ENCODE measurements at regions not wholly inside any gene's neighbourhood (a gene's known extent, or its start where the extent isn't known, plus 50 kb on each side); places are given as distances from the start of the nearest gene placed in this dataset.

- TF ChIP-seq POLR2AphosphoS5 (IDR thresholded peaks at IDR 0.05), result no peak
- no peak for TF ChIP-seq POLR2A (IDR thresholded peaks at IDR 0.05)
- no peak for TF ChIP-seq EP300 (IDR thresholded peaks at IDR 0.05)
- TF ChIP-seq, protein P1, sequence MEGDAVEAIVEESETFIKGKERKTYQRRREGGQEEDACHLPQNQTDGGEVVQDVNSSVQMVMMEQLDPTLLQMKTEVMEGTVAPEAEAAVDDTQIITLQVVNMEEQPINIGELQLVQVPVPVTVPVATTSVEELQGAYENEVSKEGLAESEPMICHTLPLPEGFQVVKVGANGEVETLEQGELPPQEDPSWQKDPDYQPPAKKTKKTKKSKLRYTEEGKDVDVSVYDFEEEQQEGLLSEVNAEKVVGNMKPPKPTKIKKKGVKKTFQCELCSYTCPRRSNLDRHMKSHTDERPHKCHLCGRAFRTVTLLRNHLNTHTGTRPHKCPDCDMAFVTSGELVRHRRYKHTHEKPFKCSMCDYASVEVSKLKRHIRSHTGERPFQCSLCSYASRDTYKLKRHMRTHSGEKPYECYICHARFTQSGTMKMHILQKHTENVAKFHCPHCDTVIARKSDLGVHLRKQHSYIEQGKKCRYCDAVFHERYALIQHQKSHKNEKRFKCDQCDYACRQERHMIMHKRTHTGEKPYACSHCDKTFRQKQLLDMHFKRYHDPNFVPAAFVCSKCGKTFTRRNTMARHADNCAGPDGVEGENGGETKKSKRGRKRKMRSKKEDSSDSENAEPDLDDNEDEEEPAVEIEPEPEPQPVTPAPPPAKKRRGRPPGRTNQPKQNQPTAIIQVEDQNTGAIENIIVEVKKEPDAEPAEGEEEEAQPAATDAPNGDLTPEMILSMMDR (IDR thresholded peaks at IDR 0.05), result no peak
- H3K4me3 ChIP-seq, result no peak overlapping the region
- DNase-seq (ENCODE audit: low spot score in 2 of 2), result no peak
- WGBS, result 94% methylated on average over 1 of the region's 1 CpG
- H3K27me3 ChIP-seq, result no peaks in the 10 kb centered on the region
- H3K27ac ChIP-seq, result no peak overlapping the region
- H3K9me3 ChIP-seq, result no peaks in the 10 kb centered on the region
- H3K4me1 ChIP-seq, result no peaks in the 10 kb centered on the region
- H3K36me3 ChIP-seq, result no peaks in the 10 kb centered on the region
Observed at GRCh38 chr5:128641861-128642260, 103.8 kb upstream of the FBN2 start.

DNA sequence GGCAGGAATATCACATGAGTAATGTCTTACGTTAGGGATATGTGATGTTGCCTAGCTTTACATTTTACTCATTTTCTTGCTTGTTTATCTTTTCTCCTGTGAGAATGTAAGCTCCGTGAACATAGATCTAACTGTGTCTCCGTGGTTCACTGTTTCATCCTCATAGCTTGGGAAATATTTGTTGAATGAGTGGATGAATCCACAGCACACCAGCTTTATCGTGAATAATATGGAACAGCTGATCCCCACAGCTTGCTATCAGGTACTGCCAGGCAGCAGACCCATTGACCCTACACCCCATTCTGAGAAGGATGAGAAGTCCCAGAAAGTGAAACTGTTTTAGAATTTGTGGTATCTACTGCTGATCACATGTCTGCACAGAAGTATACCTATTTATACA, 106.8 kb upstream of the FBN2 start:
- Histone ChIP-seq H3K36me3 (no peaks in the 10 kb centered on the region), H3K4me3 (no peak overlapping the region), H3K4me1 (no peaks in the 10 kb centered on the region), H3K27me3 (no peaks in the 10 kb centered on the region), H3K9me3 (no peaks in the 10 kb centered on the region), H3K27ac (no peak overlapping the region)
- DNase-seq (ENCODE audit: low spot score in 2 of 2), result no peak
- 65% methylated on average over 4 of the region's 4 CpGs for WGBS
- TF ChIP-seq EP300 (IDR thresholded peaks at IDR 0.05), result no peak
- TF ChIP-seq, protein P1 (IDR thresholded peaks at IDR 0.05), result no peak
- TF ChIP-seq POLR2AphosphoS5 (IDR thresholded peaks at IDR 0.05), result no peak
- TF ChIP-seq POLR2A (IDR thresholded peaks at IDR 0.05), result no peak

DNA sequence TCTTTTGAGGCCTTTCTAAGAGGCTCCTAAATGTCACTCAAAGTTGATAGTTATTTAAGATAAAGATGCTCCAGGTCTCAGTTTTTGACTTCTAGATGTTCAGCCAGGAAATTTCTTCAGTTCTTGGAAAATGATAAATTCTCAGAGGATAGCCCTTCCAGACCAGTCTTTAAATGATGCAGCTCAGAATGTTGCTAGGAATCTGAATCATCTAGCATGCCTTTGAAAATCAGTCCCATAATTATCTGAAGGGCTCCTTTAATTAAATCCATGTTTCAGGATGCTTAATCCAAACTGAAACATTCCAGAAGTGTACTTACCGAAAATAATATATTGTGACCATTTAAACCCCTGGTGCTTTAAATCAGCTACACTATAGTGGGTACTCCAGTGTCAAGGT, 107.5 kb upstream of the FBN2 start:
- TF ChIP-seq EP300 (IDR thresholded peaks at IDR 0.05) (no peak), POLR2AphosphoS5 (IDR thresholded peaks at IDR 0.05) (no peak), POLR2A (IDR thresholded peaks at IDR 0.05) (no peak)
- TF ChIP-seq, protein P1 (IDR thresholded peaks at IDR 0.05), result no peak
- no peaks in the 10 kb centered on the region for H3K9me3 ChIP-seq
- no peaks in the 10 kb centered on the region for H3K27me3 ChIP-seq
- no peak for DNase-seq (ENCODE audit: low spot score in 2 of 2)
- 58% methylated on average over 1 of the region's 1 CpG for WGBS
- no peaks in the 10 kb centered on the region for H3K36me3 ChIP-seq
- H3K27ac ChIP-seq, result no peak overlapping the region
- H3K4me3 ChIP-seq, result no peak overlapping the region
- H3K4me1 ChIP-seq, result no peaks in the 10 kb centered on the region

DNA sequence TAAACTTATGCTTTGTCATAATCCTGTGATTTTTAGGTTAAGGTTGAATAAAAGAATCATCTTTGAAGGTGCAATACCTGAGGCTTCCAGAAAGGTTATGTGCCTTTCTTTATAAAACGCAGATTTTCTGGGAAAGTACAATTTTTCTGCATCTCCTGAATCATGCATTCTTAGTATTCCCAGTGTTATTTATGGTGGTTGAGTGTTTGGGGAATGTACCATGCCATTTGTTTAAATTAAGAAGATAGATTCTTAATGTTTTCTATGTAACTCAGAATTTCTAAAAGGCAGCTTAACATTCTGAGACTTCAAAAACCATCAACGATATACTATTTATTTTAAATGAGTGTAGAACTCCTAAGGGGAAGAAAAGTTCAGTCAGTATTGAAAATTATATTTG, 108.1 kb upstream of the FBN2 start:
- DNase-seq (ENCODE audit: low spot score in 2 of 2), result no peak
- TF ChIP-seq, protein P1 (IDR thresholded peaks at IDR 0.05), result no peak
- TF ChIP-seq POLR2AphosphoS5 (IDR thresholded peaks at IDR 0.05) (no peak), POLR2A (IDR thresholded peaks at IDR 0.05) (no peak), EP300 (IDR thresholded peaks at IDR 0.05) (no peak)

DNA sequence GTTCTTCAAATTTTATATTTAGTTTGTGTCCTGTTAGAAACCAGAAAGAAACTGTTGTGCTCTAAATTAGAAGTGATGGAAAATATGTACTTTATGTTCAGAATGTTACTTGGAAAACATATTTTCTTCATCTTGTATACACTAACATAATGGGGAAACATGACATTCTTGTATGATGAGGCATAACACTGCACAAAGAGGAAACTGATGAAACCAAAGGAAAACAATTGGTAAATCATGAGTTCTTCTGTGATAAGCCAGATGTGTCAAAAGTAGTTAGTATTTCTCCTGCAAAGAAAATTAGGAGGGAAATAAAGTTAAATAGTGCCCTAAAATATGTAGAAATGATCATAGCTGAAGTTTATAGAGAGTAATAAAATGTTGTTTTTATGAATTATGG, 111.1 kb upstream of the FBN2 start:
- no peak overlapping the region for H3K27ac ChIP-seq
- H3K36me3 ChIP-seq, result no peaks in the 10 kb centered on the region
- H3K27me3 ChIP-seq, result no peaks in the 10 kb centered on the region
- no peak for TF ChIP-seq POLR2AphosphoS5 (IDR thresholded peaks at IDR 0.05)
- TF ChIP-seq EP300 (IDR thresholded peaks at IDR 0.05), result no peak
- TF ChIP-seq, protein P1 (IDR thresholded peaks at IDR 0.05), result no peak
- TF ChIP-seq POLR2A (IDR thresholded peaks at IDR 0.05), result no peak
- H3K4me1 ChIP-seq, result no peaks in the 10 kb centered on the region
- DNase-seq (ENCODE audit: low spot score in 2 of 2), result no peak
- H3K4me3 ChIP-seq, result no peak overlapping the region
- no peaks in the 10 kb centered on the region for H3K9me3 ChIP-seq

More for the DNA sequence above, 108.1 kb upstream of the FBN2 start:
- no peaks in the 10 kb centered on the region for H3K27me3 ChIP-seq
- H3K9me3 ChIP-seq, result no peaks in the 10 kb centered on the region
- 62% methylated on average over 2 of the region's 2 CpGs for WGBS
- H3K4me3 ChIP-seq, result no peak overlapping the region
- H3K4me1 ChIP-seq, result no peaks in the 10 kb centered on the region
- no peaks in the 10 kb centered on the region for H3K36me3 ChIP-seq
- H3K27ac ChIP-seq, result no peak overlapping the region
